IMR-90 (cell line): ENCODE measurements at regions not wholly inside any gene's neighbourhood (a gene's known extent, or its start where the extent isn't known, plus 50 kb on each side); places are given as distances from the start of the nearest gene placed in this dataset.

Experiments used
- ATAC-seq: fragments of 200-7000 bp; cut with Tn5 transposase; 2 replicates; pipeline ENCODE4 v1.9.1; 2020; ENCODE audit warnings: low read depth, mild to moderate bottlenecking, moderate library complexity
- BruUV-seq: library from RNA; stranded (reverse); fragments of 400-500 nt; replicated peaks from 2 replicates; lab custom pipeline; 2021; lab: Mats Ljungman, UMichigan
- CTCF ChIA-PET: fragments of 300-600 bp; formaldehyde crosslinking; extraction: SDS; loops from one replicate; lab custom pipeline; 2021; ENCODE audit warnings: antibody characterized with exemption; lab: Yijun Ruan, JAX
- POLR2A ChIA-PET: fragments of 300-600 bp; sonication (Branson Sonifier 250); formaldehyde crosslinking; loops from one replicate; lab custom pipeline; 2022; ENCODE audit warnings: antibody characterized with exemption; ENCODE audit not compliant: unreplicated experiment; lab: Charles Lee
- DNase-seq: peaks from one replicate; pipeline ENCODE4 v3.0.0; 2013
- H2AFZ ChIP-seq: replicated peaks from 2 replicates; pipeline ENCODE3; 2013; ENCODE audit warnings: low read length, mild to moderate bottlenecking; ENCODE audit not compliant: poor library complexity
- H2AK5ac ChIP-seq: 2 replicates; pipeline ENCODE4 v1.6.1; 2013; ENCODE audit warnings: low read depth, low read length, inconsistent platforms
- H2AK9ac ChIP-seq: replicated peaks from 2 replicates; pipeline ENCODE3; 2013; ENCODE audit warnings: mild to moderate bottlenecking, low read depth, low read length, moderate library complexity; ENCODE audit not compliant: poor library complexity
- H2BK120ac ChIP-seq: 2 replicates; pipeline ENCODE4 v1.6.1; 2013; ENCODE audit warnings: low read depth, low read length, inconsistent platforms
- H2BK15ac ChIP-seq: 3 replicates; pipeline ENCODE4 v1.6.1; 2013; ENCODE audit warnings: low read depth, low read length, inconsistent platforms
- H2BK20ac ChIP-seq: 2 replicates; pipeline ENCODE4 v1.6.1; 2013; ENCODE audit warnings: low read depth, mild to moderate bottlenecking, inconsistent platforms, low read length, moderate library complexity
- H2BK5ac ChIP-seq: 2 replicates; pipeline ENCODE4 v1.6.1; 2013; ENCODE audit warnings: mild to moderate bottlenecking, low read depth, low read length, inconsistent platforms; ENCODE audit not compliant: poor library complexity, severe bottlenecking
- H3K14ac ChIP-seq: replicated peaks from 2 replicates; pipeline ENCODE4 v1.6.1; 2013; ENCODE audit warnings: low read depth, low read length, inconsistent platforms
- H3K18ac ChIP-seq: 2 replicates; pipeline ENCODE4 v1.6.1; 2013; ENCODE audit warnings: low read depth, low read length, control low read depth
- H3K23ac ChIP-seq: 2 replicates; pipeline ENCODE4 v1.6.1; 2013; ENCODE audit warnings: low read depth, low read length, inconsistent platforms
- H3K27ac ChIP-seq: 2 replicates; pipeline ENCODE4 v1.5.1; 2013; ENCODE audit warnings: mild to moderate bottlenecking, control low read depth, low read length; ENCODE audit not compliant: insufficient read depth
- H3K27me3 ChIP-seq: 2 replicates; pipeline ENCODE4 v1.6.1; 2013; ENCODE audit warnings: low read length; ENCODE audit not compliant: control insufficient read depth, insufficient read depth
- H3K36me3 ChIP-seq: 2 replicates; pipeline ENCODE4 v1.6.1; 2013; ENCODE audit warnings: low read length, mixed read lengths; ENCODE audit not compliant: control insufficient read depth, insufficient read depth
- H3K4ac ChIP-seq: 2 replicates; pipeline ENCODE4 v1.6.1; 2013; ENCODE audit warnings: low read depth, low read length, inconsistent platforms
- H3K4me1 ChIP-seq: 2 replicates; pipeline ENCODE4 v1.6.1; 2013; ENCODE audit warnings: low read length, mixed read lengths; ENCODE audit not compliant: control insufficient read depth, insufficient read depth
- H3K4me2 ChIP-seq: 2 replicates; pipeline ENCODE4 v1.6.1; 2013; ENCODE audit warnings: low read depth, mild to moderate bottlenecking, control low read depth, low read length, moderate library complexity
- H3K4me3 ChIP-seq: 2 replicates; pipeline ENCODE4 v1.5.1; 2013; ENCODE audit warnings: low read depth, mild to moderate bottlenecking, control low read depth, low read length, moderate library complexity; ENCODE audit not compliant: insufficient read depth
- H3K56ac ChIP-seq: 2 replicates; pipeline ENCODE4 v1.6.1; 2013; ENCODE audit warnings: low read length, inconsistent platforms; ENCODE audit not compliant: insufficient read depth; ENCODE audit errors: extremely low read depth
- H3K79me1 ChIP-seq, 2 experiments: 2 replicates each; pipeline ENCODE4 v1.6.1; 2013; ENCODE audit warnings: low read length in 2 of 2, inconsistent platforms in 1 of 2, low read depth in 1 of 2
- H3K9ac ChIP-seq: 2 replicates; pipeline ENCODE4 v1.6.1; 2013; ENCODE audit warnings: low read depth, low read length, control low read depth
- H3K9me1 ChIP-seq: 2 replicates; pipeline ENCODE4 v1.6.1; 2013; ENCODE audit warnings: low read length, inconsistent platforms; ENCODE audit not compliant: insufficient read depth
- H3K9me3 ChIP-seq: 2 replicates; pipeline ENCODE4 v1.6.1; 2013; ENCODE audit warnings: low read length; ENCODE audit not compliant: control insufficient read depth, insufficient read depth
- H4K20me1 ChIP-seq: 2 replicates; pipeline ENCODE4 v1.6.1; 2013; ENCODE audit warnings: low read length, inconsistent platforms; ENCODE audit not compliant: insufficient read depth
- H4K5ac ChIP-seq: 2 replicates; pipeline ENCODE4 v1.6.1; 2013; ENCODE audit warnings: mild to moderate bottlenecking, low read depth, low read length, control low read depth
- H4K8ac ChIP-seq, 2 experiments: 2 replicates each; pipeline ENCODE4 v1.6.1; 2013; ENCODE audit warnings: low read depth in 2 of 2, low read length in 2 of 2, control low read depth in 1 of 2, inconsistent platforms in 1 of 2
- H4K91ac ChIP-seq: 2 replicates; pipeline ENCODE4 v1.6.1; 2013; ENCODE audit warnings: low read depth, low read length, inconsistent platforms; ENCODE audit not compliant: insufficient read depth
- CEBPB ChIP-seq: IDR thresholded peaks from 2 replicates; pipeline ENCODE4 v1.6.1; 2012; ENCODE audit warnings: low read depth, low read length, improper control_type of control experiment
- CHD1 ChIP-seq: IDR thresholded peaks from 2 replicates; pipeline ENCODE4 v1.6.1; 2012; ENCODE audit warnings: low read depth, low read length, improper control_type of control experiment
- CTCF ChIP-seq: conservative IDR thresholded peaks from 2 replicates; pipeline ENCODE4 v1.5.1; 2012; ENCODE audit warnings: mild to moderate bottlenecking, low read depth, low read length, improper control_type of control experiment
- RAD21 ChIP-seq: IDR thresholded peaks from 2 replicates; pipeline ENCODE4 v1.6.1; 2012; ENCODE audit warnings: low read length, improper control_type of control experiment
- USF2 ChIP-seq: fragments of 150-350 bp; IDR thresholded peaks from 2 replicates; pipeline ENCODE4 v1.6.1; 2017; ENCODE audit warnings: mild to moderate bottlenecking, antibody characterized with exemption, low read length, low read depth
- WGBS, 2 experiments: methylation state at CpG; one replicate each; pipeline versions ENCODE4 v1.1.5 to v1.1.7; 2013; ENCODE audit warnings: missing lambda C conversion rate in 2 of 2; ENCODE audit not compliant: insufficient read length in 1 of 2; ENCODE audit errors: extremely low coverage in 2 of 2; 5-methylcytosine and 5-hydroxymethylcytosine counted together
- dilution Hi-C: fragments of 300-500 bp; cut with HindIII; formaldehyde crosslinking; loops from one replicate; pipeline ENCODE4 v1.14.3; 2018; ENCODE audit warnings: low sequenced_read_pairs; ENCODE audit not compliant: unreplicated experiment
- in situ Hi-C: fragments of 300-500 bp; cut with MboI; formaldehyde crosslinking; loops from 3 replicates; pipeline ENCODE4 v1.14.3; 2019; ENCODE audit warnings: low sequenced_read_pairs, inconsistent platforms, mixed read lengths
- intact Hi-C: fragments of 100-400 bp; cut with micrococcal nuclease; formaldehyde crosslinking; loops from 2 replicates; pipeline ENCODE4 v1.10.0; 2022

- no TSS peak for BruUV-seq
- Histone ChIP-seq H3K9me1 (no peaks in the 10 kb centered on the region; the same call in 1 of the 2 replicates), H3K4me2 (no peak overlapping the region), H2AFZ (no peak overlapping the region), H3K23ac (no peak overlapping the region), H4K8ac (no peak overlapping the region), H3K4me1 (no peaks in the 10 kb centered on the region), H3K9ac (no peak overlapping the region), H2AK5ac (no peak overlapping the region), H3K36me3 (no peaks in the 10 kb centered on the region), H2BK5ac (no peak overlapping the region), H3K27ac (no peak overlapping the region), H3K14ac (no peak overlapping the region), H2BK15ac (no peak overlapping the region), H3K9me3 (no peaks in the 10 kb centered on the region), H3K4me3 (no peak overlapping the region), H2AK9ac (no peak overlapping the region), H3K79me1 (no peaks in the 10 kb centered on the region), H2BK120ac (no peak overlapping the region), H4K5ac (no peak overlapping the region), H4K91ac (no peak overlapping the region), H3K18ac (no peak overlapping the region), H3K56ac (no peak overlapping the region), H3K4ac (no peak overlapping the region), H4K20me1 (no peaks in the 10 kb centered on the region), H3K27me3 (no peaks in the 10 kb centered on the region), H2BK20ac (no peak overlapping the region)
- ChIA-PET CTCF (no interaction called here), POLR2A (no interaction called here)
- dilution Hi-C loops, result no loop called here
- no peak for TF ChIP-seq RAD21
- no peak for TF ChIP-seq CEBPB
- TF ChIP-seq CTCF, result no peak
- no peak for TF ChIP-seq USF2
- TF ChIP-seq CHD1, result no peak
- ATAC-seq (no peak), DNase-seq (no peak)
- no CpG with 5 or more reads among the region's 1 CpG for WGBS, 2 experiments
- in situ Hi-C loops, result no loop called here
- intact Hi-C loops, result no loop called here
These were observed 148.4 kb upstream of the AHR start for GRCh38 chr7:17150018-17150417.
